ENCODE measurements at regions not wholly inside any gene's neighbourhood (a gene's known extent, or its start where the extent isn't known, plus 50 kb on each side); places are given as distances from the start of the nearest gene placed in this dataset.

- intact Hi-C loops (cut with micrococcal nuclease), result no loop called here
- Histone ChIP-seq H3K36me3 (ENCODE audit: control insufficient read depth, insufficient read depth, low read length) (no peaks in the 10 kb centered on the region), H3K27ac (ENCODE audit: extremely low read depth, low read depth, low read length) (no peak overlapping the region), H3K27me3 (ENCODE audit: control insufficient read depth in 2 of 2, insufficient read depth in 2 of 2, low read length in 2 of 2) (no peaks in the 10 kb centered on the region), H4K20me1 (replicated peaks; ENCODE audit: control insufficient read depth, insufficient read depth, low read length) (no peaks in the 10 kb centered on the region), H2AFZ (ENCODE audit: low read depth, low read length) (no peak overlapping the region), H3K4me3 (no peak overlapping the region), H3K4me1 (replicated peaks in 1 of 2; ENCODE audit: control insufficient read depth in 2 of 2, insufficient read depth in 2 of 2, low read length in 2 of 2) (no peaks in the 10 kb centered on the region), H3K9me3 (replicated peaks; ENCODE audit: control insufficient read depth, insufficient read depth, low read depth, low read length) (no peaks in the 10 kb centered on the region), H3K9ac (ENCODE audit: insufficient read depth in 1 of 2, low read depth in 2 of 2, low read length in 2 of 2) (no peak overlapping the region), H3K4me2 (ENCODE audit: insufficient read depth, low read length) (no peak overlapping the region), H3K79me2 (ENCODE audit: control insufficient read depth, insufficient read depth, low read length) (no peaks in the 10 kb centered on the region), H3K9me1 (ENCODE audit: control insufficient read depth, insufficient read depth, low read length) (no peaks in the 10 kb centered on the region)
- WGBS (ENCODE audit: insufficient coverage, low coverage, missing lambda C conversion rate), result 2% methylated on average over 5 of the region's 5 CpGs
- FAIRE-seq, result no peak
- in situ Hi-C loops (cut with MboI), result no loop called here
- no peak for DNase-seq (ENCODE audit: extremely low read depth in 1 of 4, low spot score in 3 of 4)
- POLR2A ChIA-PET, result no interaction called here
- CTCF ChIA-PET (ENCODE audit: low intra/inter-chr PET ratio), result no interaction called here
- no TSS peak for BruUV-seq (replicated peaks)
- ATAC-seq, result no peak
- TF ChIP-seq CUX1 (CRISPR knock-in tag; IDR thresholded peaks at IDR 0.05), result no peak
- no peak for TF ChIP-seq ZNF146 (CRISPR knock-in tag; IDR thresholded peaks at IDR 0.05; ENCODE audit: unreplicated experiment)
- no peak for TF ChIP-seq TEAD4 (IDR thresholded peaks at IDR 0.05; ENCODE audit: low read length)
- no peak for TF ChIP-seq TEAD4 (CRISPR knock-in tag; IDR thresholded peaks at IDR 0.05; ENCODE audit: borderline replicate concordance)
- TF ChIP-seq MLX (CRISPR knock-in tag; conservative IDR thresholded peaks at IDR 0.05), result no peak
- no peak for TF ChIP-seq MTA2 (IDR thresholded peaks at IDR 0.05; ENCODE audit: low read depth)
- no peak for TF ChIP-seq SMAD4 (CRISPR knock-in tag; conservative IDR thresholded peaks at IDR 0.05)
- TF ChIP-seq MBD2 (IDR thresholded peaks at IDR 0.05; ENCODE audit: borderline replicate concordance, low read depth), result no peak
- no peak for TF ChIP-seq POLR3A (IDR thresholded peaks at IDR 0.05; ENCODE audit: borderline replicate concordance, extremely low read depth, insufficient read depth, insufficient read length)
- no peak for TF ChIP-seq CC2D1A (IDR thresholded peaks at IDR 0.05)
- TF ChIP-seq ZKSCAN8 (CRISPR knock-in tag; IDR thresholded peaks at IDR 0.05), result no peak
- TF ChIP-seq ESRRA (IDR thresholded peaks at IDR 0.05; ENCODE audit: borderline replicate concordance, low read depth), result no peak
- no peak for TF ChIP-seq NFRKB (IDR thresholded peaks at IDR 0.05; ENCODE audit: low read depth)
- no peak for TF ChIP-seq THRB (CRISPR knock-in tag; conservative IDR thresholded peaks at IDR 0.05)
- TF ChIP-seq HLTF (IDR thresholded peaks at IDR 0.05), result no peak
- TF ChIP-seq CCNT2 (IDR thresholded peaks at IDR 0.05; ENCODE audit: borderline replicate concordance, extremely low read depth, insufficient read length, low read depth, low read length), result no peak
- TF ChIP-seq SLC30A9 (CRISPR knock-in tag; IDR thresholded peaks at IDR 0.05), result no peak
These were observed 213.8 kb downstream of the NR2F2 start for GRCh38 chr15:96544162-96544756.

All from K562 (cell line).